ENCODE measurements at regions not wholly inside any gene's neighbourhood (a gene's known extent, or its start where the extent isn't known, plus 50 kb on each side); places are given as distances from the start of the nearest gene placed in this dataset.
"Not testable (repeated sequence)": the region's sequence is repeated elsewhere in the genome, so short reads cannot be mapped to it uniquely, and the experiment has no call there.

DNA sequence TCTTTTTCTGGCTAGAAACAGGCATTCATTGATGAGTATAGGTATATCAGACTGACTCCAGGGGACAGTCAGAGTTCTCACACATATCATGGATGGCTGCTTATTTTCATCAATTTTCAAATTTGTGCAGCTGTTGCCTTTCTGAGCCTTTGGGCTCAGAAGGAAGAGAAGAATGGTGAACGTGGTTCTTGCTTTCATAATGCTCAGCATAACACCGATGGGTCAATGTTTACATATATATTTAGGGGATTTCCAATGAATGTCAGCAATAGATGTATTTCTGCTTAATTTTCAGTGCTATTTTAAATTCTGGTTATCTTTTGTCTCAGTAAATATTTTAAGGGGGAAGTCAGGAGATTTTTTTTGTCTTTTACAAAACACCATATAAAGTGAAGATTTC, 581.4 kb upstream of the DPPA4 start:
- no peak for DNase-seq

DNA sequence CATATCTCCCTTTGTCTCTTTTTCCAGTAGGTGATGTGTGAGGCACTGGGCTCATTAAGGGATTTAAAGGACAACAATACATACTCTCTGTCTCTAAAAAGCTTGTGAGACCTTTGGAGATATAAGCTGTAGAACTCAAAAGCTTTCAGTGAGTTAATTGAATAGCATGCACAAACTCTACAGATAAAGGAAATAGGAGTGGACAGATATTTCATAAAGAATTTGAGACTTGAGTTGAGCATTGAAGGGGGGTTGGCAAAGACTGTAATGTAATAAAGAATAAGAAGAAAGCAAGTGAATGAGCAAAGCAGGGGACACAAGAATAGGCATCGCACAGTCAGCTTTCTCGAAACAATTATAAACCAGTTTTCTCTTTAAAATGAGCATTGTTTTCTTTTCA, 583.4 kb upstream of the DPPA4 start:
- DNase-seq = no peak

DNA sequence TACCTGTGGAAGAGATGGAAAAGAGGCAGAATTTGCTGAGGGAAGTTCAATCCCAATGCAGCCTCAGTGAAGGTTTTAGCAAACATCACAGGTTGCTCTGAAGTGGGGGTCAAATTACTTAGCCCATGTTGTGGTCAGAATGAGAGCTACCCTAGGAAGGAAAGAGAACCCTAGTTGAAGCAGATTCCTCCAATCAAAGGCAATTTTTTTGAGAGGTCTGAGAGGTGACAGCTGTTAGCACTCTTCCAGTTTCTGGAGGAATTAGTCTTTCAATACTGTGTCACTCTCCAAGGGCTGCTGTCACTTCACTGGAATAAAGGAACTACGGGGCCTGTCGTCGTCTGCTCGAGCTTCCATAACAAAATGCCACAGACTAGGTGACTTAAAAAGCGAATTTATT, 584.2 kb upstream of the DPPA4 start:
- DNase-seq = no peak

DNA sequence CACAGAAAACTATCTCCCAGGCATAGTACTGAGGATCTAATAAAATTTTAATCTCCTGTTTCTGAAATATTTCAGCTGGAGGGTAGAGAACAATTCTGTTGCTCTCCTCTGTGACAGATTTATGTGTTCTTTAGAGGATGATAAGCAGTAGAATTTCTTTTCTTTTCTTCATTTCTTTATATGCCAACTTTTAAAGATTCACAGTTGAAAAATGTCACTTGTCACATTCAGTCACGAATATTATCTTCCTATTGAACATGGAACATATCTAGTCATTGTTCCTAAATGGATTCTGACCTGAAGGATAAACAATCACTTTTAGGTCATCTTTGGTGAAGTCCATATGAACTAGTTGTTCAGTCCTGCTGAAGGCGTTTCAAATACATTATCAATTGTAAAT, 585.5 kb upstream of the DPPA4 start:
- no peak for DNase-seq

DNA sequence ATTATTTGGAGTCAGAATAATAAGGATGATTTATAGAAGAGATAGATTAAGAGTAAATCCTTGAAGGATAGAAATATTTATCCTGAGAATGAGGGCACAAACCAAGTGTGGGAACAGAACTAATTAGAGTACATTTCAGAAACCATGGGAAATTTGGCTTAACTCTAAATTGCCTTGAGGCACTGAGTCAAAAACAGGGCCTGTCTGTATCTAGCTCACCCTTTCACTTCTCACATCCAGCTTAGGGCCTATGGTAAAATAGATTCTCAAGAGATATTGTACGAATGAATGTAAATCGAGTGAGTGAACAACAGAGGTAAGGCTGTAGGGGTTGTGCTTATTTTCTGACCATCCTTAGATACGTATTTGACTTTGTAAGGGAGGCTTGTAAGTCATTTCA, 586.1 kb upstream of the DPPA4 start:
- DNase-seq = no peak

DNA sequence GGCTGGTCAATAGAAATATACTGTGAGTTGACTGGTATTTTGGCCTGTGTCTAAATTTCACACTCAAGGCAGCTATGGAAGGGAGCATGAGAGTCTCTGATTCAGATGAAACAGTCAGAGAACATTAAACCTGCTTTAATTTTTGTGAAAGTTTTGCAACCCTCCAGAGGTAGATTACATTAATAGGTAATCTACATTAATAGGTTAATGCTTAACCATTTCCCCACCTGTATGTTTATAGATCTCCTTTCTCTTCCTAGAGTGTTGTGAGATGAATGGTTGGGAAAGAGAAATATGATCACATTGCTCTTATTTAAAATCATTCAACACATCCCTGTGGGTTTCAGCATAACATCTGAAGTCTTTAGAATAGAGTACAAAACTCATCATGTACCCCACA, 586.9 kb upstream of the DPPA4 start:
- DNase-seq = no peak

DNA sequence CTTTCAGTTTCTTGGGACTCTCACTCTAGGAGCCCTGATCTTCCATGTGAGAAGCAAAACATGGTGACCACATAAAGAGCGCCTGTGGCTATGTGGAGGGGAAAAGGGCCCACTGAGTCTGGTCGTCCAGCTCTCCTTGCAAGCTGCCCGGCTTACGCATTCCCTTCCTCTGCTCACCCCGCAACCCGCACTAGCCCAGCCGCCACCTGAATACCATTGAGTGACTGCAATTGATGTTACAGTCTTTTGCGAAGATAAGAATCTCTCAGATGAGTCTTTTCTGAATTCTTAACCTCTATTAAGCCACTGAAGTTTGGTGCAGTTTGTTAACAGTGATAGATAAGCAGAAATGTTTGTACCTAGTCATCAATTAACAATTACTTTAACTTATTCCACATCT, 589.0 kb upstream of the DPPA4 start:
- no peak for DNase-seq

DNA sequence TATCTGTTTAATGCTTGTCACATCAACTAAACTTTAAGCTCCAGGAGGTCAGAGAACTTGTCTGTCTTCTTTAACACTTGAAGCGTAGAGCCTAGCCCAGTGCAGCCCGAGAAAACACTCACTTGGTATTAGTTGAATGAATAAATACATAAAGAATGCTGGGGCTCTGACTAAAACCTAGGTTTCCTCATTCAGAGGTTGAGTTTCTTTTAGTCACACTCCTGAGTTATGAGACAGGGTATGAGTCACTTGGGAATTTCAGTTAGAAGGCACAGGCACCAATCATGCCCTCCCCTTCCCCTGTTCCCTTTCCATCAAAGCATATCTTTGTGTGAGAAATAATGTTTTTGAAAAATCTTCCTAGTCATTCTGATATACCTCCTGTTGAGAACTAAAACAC, 589.8 kb upstream of the DPPA4 start:
- no peak for DNase-seq

DNA sequence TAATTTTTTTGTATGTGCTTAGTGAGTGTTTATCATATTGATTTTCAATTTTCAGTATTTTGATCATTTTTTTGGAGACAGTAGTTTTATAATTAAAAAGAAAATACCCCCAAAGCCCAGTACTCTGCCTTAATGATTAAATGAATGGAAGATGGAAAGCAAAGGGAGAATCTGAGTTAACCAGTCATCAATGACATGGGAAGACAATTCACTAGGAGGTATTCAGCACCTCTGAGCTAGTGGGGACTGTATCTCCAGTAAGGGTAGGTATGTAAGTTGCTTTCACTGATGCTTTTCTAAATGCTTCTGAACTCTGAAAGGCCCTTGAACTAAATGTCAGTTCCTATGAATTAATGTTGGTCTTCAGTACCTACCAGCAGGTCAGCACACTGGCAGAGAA, 590.4 kb upstream of the DPPA4 start:
- DNase-seq = no peak

DNA sequence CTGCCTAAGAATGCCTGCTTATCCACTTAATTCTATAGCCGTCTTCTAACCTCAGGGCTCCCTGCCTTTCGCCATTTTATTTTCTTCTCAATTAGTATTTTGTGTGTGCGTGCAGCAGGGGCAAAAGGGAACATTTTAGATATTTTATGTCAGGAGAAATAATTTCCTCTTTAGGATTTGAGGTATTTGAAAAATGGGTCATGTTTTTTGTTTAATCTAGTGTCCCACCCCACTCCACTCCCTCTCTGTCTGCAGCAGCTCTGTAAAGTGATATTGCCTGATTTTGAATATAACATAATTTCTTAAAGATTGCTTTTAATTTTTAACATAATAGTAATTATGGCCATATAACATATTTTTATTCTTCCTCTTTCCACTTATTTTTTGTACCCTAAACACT, 593.2 kb upstream of the DPPA4 start:
- no peak for DNase-seq

DNA sequence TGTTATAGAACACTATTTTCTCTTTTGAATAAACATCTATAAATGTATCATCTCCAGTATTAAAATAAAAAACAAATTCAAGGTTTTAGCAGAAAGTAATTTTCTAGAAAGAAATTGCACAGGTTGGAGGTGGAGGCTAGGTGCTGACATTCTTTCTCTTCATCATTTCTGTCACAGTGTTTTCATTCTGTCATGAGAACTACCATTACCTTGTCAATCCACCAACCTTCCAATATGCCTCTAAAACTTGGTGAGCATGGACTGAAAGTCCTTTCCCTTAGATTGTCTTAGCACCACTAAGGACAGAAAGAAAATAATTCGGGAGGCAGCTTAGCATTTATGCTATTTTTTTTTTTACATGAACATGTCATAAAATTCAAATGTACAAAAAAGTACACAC, 596.2 kb upstream of the DPPA4 start:
- no peak for DNase-seq

DNA sequence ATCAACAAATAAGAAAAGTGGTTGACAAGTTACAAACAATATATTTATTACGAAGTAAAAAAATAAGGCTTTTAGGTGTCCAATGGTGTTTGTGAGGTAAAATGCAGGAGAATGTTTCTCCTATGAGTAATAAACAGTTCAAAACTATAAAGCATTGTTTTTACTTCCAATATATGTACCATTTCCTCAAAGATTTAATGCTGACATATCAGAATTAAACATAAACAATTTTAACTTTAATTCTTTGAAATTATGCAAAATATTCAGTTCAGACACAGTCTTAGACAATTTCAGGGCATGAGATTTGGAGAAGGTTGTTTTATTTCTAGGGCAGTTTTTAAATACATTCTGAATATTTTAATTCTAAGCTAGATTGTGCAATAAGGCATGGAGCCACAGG, 602.5 kb upstream of the DPPA4 start:
- no peak for DNase-seq

DNA sequence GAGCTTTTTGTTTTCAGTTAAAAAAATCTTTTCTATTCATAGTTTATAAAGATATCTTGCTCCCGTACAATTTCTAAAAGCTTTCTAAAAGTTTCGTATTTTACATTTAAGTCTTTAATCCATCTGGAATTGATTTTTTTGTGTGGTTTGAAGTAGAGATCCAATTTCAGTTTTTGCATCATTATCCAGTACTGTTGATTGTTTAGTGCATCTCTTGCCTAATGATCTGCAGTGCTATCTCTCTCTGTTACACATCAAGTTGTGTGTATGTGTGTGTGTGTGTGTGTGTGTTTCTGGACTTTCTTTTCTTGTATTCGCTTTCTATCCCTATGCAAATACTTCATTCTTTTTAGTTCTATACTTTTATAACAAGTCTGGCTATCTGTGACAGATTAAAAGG, 605.8 kb upstream of the DPPA4 start:
- no peak for DNase-seq

DNA sequence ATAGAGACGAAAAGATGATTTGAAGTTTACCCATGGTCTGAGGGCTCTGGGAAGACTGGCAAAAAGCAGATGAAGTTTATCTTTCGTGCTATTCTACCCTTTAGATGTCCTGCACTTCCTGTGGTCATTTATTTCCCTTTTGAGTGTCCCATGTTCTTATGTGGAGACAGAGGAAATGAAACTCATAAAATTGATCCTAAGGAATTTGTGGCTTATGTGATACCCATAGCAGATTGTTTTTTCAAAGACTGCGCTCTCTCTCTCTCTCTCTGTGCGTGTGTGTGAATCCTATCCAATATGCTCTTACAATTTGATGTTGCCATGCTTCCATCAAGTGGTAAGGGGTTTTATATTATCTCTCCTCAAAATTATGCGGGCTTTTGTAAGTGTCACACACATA, 607.5 kb upstream of the DPPA4 start:
- DNase-seq = no peak

DNA sequence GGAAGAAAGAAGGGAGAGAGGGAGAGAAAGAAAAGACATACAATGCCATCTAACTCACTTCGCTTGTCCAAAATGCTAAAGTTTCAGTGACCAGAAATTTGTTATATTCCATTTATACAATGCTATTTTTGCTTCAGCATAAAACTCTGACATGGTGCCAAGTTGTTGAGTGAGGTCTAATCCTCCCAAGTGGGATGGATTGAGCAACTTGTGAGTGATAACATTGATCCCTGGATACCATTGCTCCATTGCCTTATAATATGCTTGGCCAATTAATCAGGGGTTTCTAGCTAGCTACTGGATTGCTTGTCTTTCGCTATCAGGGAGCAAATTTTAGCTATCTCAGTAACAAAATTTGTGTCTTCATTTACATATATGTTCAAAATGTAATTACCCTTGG, 615.6 kb upstream of the DPPA4 start:
- DNase-seq = no peak

DNA sequence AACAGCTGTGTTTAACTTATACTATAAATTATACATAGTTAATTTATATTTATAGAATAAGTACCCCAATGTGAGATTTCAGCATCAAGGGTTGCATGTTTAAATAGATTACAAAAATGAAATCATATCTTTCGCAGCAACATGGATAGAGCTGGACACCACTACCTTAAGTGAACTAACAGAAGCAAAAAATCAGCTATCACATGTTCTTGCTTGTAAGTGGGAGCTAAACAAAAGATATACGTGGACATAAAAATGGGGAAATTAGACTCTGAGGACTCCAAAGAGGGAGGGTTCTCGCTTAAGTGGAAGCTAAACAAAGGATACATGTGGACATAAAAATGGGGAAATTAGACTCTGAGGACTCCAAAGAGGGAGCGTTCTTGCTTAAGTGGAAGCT, 626.5 kb upstream of the DPPA4 start:
- peak in 1 of 4 experiments; percentile 0 for DNase-seq

DNA sequence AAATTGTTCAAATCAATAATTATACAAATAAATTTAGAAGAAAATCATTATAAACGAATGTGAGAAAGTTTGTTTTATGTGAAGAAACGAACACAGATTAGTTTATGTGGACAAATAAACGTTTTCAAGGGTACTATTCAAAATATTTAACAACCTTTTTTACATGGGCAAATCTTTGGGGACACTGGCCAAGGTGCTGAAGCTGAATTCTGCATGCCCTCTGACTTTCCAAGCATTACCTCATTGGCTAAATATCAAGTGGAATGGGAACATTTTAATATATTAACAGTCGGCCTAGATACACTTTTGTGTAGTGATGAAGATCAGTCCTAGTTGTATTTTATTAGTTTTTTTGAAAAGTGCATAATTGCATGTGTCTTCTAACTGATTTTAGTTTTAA, 636.4 kb upstream of the DPPA4 start:
- no peak for DNase-seq

DNA sequence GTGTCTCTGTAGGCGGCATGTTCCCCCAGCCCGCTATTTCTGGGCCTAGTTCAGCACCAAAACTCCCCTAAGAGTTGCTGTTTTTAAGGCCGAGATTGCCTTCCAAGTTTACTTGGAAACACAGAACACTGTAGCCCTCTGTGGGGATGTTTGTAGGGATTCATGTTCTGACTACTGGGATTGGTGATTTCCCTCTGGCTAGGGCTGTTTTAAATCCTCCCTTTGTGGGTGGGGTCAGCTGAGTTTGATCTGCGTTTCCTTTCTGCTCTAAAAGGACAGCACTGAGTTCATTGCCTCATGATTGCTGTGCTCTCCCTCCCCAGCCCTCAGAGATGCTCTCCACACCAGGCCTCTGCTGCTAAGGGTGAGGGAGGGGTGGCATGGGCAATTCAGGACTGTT, 640.6 kb upstream of the DPPA4 start:
- DNase-seq = no peak

DNA sequence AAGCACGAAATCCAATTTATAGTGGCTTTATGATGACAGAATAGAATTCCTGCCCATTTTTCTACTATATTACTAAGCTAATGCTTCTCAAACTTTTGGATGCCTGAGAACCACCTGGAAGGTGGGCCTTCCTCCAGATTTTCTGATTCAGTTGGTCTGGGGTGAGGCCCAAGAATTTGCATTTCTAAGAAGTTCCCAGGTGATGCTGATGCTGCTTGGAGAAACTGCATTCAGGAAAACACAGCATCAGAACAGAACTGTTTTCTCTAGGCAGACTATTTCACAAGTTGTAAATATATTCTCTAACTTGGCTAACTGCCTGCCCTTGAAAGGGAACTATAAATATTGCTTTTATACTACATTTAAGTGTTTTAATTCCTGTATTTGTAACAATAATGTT, 644.9 kb upstream of the DPPA4 start:
- no peak for DNase-seq

DNA sequence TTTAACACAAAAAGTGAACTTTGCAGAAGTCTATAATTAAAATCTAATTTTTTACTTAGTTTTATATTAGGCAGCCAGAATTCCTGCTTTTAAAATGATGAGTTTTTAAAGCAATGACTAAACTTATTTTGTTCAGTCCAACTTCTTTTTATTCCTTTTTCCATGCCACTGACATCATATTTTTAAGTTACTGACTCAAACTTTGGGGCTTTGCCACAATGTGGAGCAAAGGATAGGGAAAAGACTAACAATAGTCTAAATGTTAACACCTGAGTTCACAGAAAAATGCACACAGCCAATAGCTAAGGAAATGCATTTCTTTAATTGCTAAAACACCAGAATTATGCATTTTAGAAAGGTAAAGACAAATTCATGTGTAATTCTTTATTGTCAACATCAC, 647.6 kb upstream of the DPPA4 start:
- no peak for DNase-seq

DNA sequence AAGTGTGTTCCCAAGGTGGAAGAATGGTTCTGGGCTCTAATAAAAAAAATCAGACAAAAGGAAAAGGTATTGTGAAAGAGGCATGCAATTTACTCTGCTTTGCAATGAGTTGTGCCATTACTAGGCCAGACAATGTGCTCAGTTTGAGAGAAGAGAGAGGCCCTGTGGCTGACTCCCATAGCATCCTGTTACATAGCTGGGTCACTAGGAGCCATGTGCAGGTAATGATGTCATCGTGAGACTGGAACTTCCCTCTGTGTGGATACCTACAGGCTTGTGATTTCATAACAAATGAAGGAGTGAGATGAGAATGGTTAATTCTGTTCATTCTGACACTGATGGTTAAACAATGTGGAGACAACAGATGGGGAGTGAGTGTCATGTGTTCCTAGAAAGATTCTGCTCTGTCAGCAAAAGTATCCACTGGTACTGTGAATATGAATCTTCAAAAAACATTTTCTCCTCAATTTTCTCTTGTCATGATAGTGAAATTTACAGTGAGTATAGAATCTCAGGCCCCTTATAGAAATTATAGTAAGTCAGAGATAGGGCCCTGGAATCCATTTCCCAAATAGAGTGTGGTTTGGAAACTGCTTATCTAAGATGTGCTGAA, 648.7 kb upstream of the DPPA4 start:
- no peak for DNase-seq

DNA sequence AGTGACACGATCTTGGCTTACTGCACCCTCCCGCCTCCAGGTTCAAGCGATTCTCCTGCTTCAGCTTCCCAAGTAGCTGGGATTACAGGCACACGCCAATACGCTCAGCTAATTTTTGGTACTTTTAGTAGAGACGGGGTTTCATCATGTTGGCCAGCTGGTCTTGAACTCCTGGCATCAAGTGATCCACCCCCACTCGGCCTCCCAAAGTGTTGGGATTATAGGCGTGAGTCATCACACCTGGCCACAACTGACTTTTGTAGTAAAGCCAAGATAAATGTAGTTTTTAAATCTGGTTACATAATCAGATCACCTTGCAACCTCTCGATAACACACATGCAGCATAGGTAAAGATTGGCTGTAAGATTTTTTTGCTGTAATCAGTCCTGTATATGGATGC, 657.5 kb upstream of the DPPA4 start:
- no peak for DNase-seq

DNA sequence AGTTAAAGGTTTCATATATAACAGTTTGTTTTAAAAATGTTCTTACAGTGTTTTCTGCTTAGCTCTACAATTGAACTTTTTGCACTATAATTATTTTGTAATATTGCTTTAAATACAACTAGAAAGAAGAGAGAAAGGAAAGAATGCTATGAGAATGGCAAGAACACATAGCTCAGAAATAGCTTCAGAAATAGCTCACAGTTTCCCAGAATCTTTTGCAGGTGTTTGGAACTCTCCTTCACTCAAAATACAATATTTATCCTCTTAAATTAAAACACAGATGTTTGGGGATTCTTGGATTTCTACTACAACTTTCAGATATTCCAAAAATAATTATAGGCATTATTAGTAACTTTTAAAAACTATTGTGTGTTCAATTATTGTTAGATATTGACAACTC, 658.0 kb upstream of the DPPA4 start:
- no peak for DNase-seq

DNA sequence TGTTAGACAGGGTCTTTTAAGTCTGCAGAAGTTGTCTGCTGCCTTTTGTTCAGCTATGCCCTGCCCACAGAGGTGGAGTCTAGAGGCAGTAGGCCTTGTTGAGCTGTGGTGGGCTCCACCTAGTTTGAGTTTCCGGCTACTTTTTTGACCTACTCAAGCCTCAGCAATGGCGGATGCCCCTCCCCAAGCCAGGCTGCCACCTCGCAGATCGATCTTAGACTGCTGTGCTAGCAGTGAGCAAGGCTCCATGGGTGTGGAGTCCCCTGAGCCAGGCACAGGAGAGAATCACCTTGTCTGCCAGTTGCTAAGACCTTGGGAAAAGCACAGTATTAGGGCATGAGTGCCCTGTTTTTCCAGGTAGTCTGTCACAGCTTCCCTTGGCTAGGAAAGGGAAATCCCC, 664.6 kb upstream of the DPPA4 start:
- DNase-seq = not testable (repeated sequence)

DNA sequence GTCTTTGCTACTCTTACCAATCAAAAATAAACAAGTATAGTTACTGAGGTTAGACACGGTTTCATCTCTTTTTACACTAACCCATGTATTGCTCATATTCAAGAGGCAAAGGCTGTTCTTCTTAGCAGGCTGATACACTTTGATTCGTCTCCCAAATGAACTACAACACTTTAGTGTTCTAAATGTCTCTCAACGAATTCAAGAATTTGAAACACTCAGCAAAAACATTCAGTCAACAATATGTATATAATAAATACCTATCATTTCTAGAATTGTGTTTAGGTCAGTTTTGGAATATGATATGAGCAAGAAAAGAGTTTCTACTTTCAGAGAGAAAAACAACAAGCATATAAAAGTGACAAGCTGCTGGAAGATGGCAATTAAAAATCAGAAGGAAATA, 669.6 kb upstream of the DPPA4 start:
- no peak for DNase-seq

All from suppressor macrophage (primary cell).